ENCODE measurements at regions not wholly inside any gene's neighbourhood (a gene's known extent, or its start where the extent isn't known, plus 50 kb on each side); places are given as distances from the start of the nearest gene placed in this dataset.
"Not testable (repeated sequence)": the region's sequence is repeated elsewhere in the genome, so short reads cannot be mapped to it uniquely, and the experiment has no call there.

- DNase-seq = no peak
Observed at GRCh38 chr6:40671694-40672050, 84.5 kb upstream of the LRFN2 start.

- no peak for DNase-seq
Observed at GRCh38 chr6:40671001-40671693, 84.0 kb upstream of the LRFN2 start.

GRCh38 chr6:40669343-40669742 lies 82.2 kb upstream of the LRFN2 start:
- DNase-seq = no peak

- DNase-seq = no peak
Observed at GRCh38 chr6:40668203-40668602, 81.0 kb upstream of the LRFN2 start.

GRCh38 chr6:40666530-40666929 lies 79.4 kb upstream of the LRFN2 start:
- DNase-seq = no peak

- no peak for DNase-seq
Observed at GRCh38 chr6:40661726-40662125, 74.6 kb upstream of the LRFN2 start.

- DNase-seq = not testable (repeated sequence)
Observed at GRCh38 chr6:40656772-40657171, 69.6 kb upstream of the LRFN2 start.

- no peak for DNase-seq
Observed at GRCh38 chr6:40654828-40655227, 67.7 kb upstream of the LRFN2 start.

- DNase-seq = no peak
Observed at GRCh38 chr6:40645043-40645442, 57.9 kb upstream of the LRFN2 start.

- DNase-seq = no peak
Observed at GRCh38 chr6:40642837-40643236, 55.7 kb upstream of the LRFN2 start.

- no peak for DNase-seq
Observed at GRCh38 chr6:40642190-40642589, 55.0 kb upstream of the LRFN2 start.

- DNase-seq = no peak
Observed at GRCh38 chr6:40640599-40641227, 53.5 kb upstream of the LRFN2 start.
